ENCODE measurements at regions not wholly inside any gene's neighbourhood (a gene's known extent, or its start where the extent isn't known, plus 50 kb on each side); places are given as distances from the start of the nearest gene placed in this dataset.

GRCh38 chr7:38122501-38122900 is 55.5 kb upstream of the STARD3NL start:
- no peak for TF ChIP-seq CTCF (IDR thresholded peaks at IDR 0.05)
- no peaks in the 10 kb centered on the region for H3K36me3 Mint-ChIP-seq (ENCODE audit: unreplicated experiment)
- no peak for DNase-seq (ENCODE audit: extremely low spot score, unreplicated experiment)
- peaks cover 10% of the 10 kb centered on the region for H3K9me3 Mint-ChIP-seq (ENCODE audit: unreplicated experiment)
- H3K4me3 Mint-ChIP-seq (ENCODE audit: unreplicated experiment) = no peak overlapping the region
- no peaks in the 10 kb centered on the region for H3K4me1 Mint-ChIP-seq (ENCODE audit: unreplicated experiment)
- peaks cover 28% of the 10 kb centered on the region for H3K27me3 Mint-ChIP-seq (ENCODE audit: unreplicated experiment)
- H3K27ac Mint-ChIP-seq (ENCODE audit: unreplicated experiment) = no peak overlapping the region

- Mint-ChIP-seq H3K9me3 (ENCODE audit: unreplicated experiment) (peaks cover 10% of the 10 kb centered on the region), H3K4me3 (ENCODE audit: unreplicated experiment) (no peak overlapping the region), H3K36me3 (ENCODE audit: unreplicated experiment) (no peaks in the 10 kb centered on the region), H3K27me3 (ENCODE audit: unreplicated experiment) (peaks cover 24% of the 10 kb centered on the region), H3K27ac (ENCODE audit: unreplicated experiment) (no peak overlapping the region), H3K4me1 (ENCODE audit: unreplicated experiment) (no peaks in the 10 kb centered on the region)
- DNase-seq (ENCODE audit: extremely low spot score, unreplicated experiment) = no peak
- TF ChIP-seq CTCF (IDR thresholded peaks at IDR 0.05) = no peak
Measured at GRCh38 chr7:38123494-38123893, 54.6 kb upstream of the STARD3NL start.

- H3K9me3 Mint-ChIP-seq (ENCODE audit: unreplicated experiment) = no peaks in the 10 kb centered on the region
- H3K36me3 Mint-ChIP-seq (ENCODE audit: unreplicated experiment) = no peaks in the 10 kb centered on the region
- TF ChIP-seq CTCF (IDR thresholded peaks at IDR 0.05) = no peak
- H3K27ac Mint-ChIP-seq (ENCODE audit: unreplicated experiment) = no peak overlapping the region
- H3K4me3 Mint-ChIP-seq (ENCODE audit: unreplicated experiment) = no peak overlapping the region
- H3K27me3 Mint-ChIP-seq (ENCODE audit: unreplicated experiment) = peaks cover 20% of the 10 kb centered on the region
- H3K4me1 Mint-ChIP-seq (ENCODE audit: unreplicated experiment) = no peaks in the 10 kb centered on the region
- DNase-seq (ENCODE audit: extremely low spot score, unreplicated experiment) = no peak
Measured at GRCh38 chr7:38127216-38128207, 50.5 kb upstream of the STARD3NL start.
